MM.1S (cell line): ENCODE measurements at regions not wholly inside any gene's neighbourhood (a gene's known extent, or its start where the extent isn't known, plus 50 kb on each side); places are given as distances from the start of the nearest gene placed in this dataset.

Source experiments
- CTCF ChIP-seq: fragments of 300-600 bp; sonication (generic); IDR thresholded peaks from 2 replicates; pipeline ENCODE4 v1.5.1; 2016; ENCODE audit warnings: antibody characterized with exemption, low read length, mixed read lengths
- EZH2phosphoT487 ChIP-seq: fragments of 300-600 bp; sonication (generic); IDR thresholded peaks from 2 replicates; pipeline ENCODE4 v1.6.1; 2018; ENCODE audit warnings: antibody characterized with exemption, low read length

GRCh38 chr2:6679471-6679870 is 186.2 kb downstream of the CMPK2 start:
- TF ChIP-seq CTCF: no peak
- no peak for TF ChIP-seq EZH2phosphoT487
